Esophagus muscularis mucosa (tissue), 4 donors: ENCODE measurements at regions not wholly inside any gene's neighbourhood (a gene's known extent, or its start where the extent isn't known, plus 50 kb on each side); places are given as distances from the start of the nearest gene placed in this dataset.

Experiments
- CTCF ChIP-seq, 3 experiments: fragments of 200-600 bp in 2 of 3; fragments of 450-650 bp in 1 of 3; sonication (generic) in 2 of 3; IDR thresholded peaks; one replicate each; pipeline ENCODE4 v1.5.1; 2017 to 2019; ENCODE audit warnings: antibody characterized with exemption in 3 of 3, mild to moderate bottlenecking in 2 of 3, moderate library complexity in 1 of 3
- EP300 ChIP-seq: sonication (generic); formaldehyde crosslinking; IDR thresholded peaks from one replicate; pipeline ENCODE4 v1.6.1; 2017; ENCODE audit warnings: antibody characterized with exemption
- POLR2A ChIP-seq: fragments of 450-650 bp; IDR thresholded peaks from one replicate; pipeline ENCODE4 v1.6.1; 2017; ENCODE audit warnings: antibody characterized with exemption, moderate library complexity, mild to moderate bottlenecking, low read depth
- POLR2AphosphoS5 ChIP-seq, 2 donors: sonication (generic); formaldehyde crosslinking; IDR thresholded peaks; one replicate each; pipeline ENCODE4 v1.6.1; 2017; ENCODE audit warnings: antibody characterized with exemption in 2 of 2

- no peak for TF ChIP-seq POLR2AphosphoS5 (IDR thresholded peaks at IDR 0.05)
- no peak for TF ChIP-seq EP300
- TF ChIP-seq CTCF (IDR thresholded peaks at IDR 0.05): no peak
- TF ChIP-seq POLR2A: no peak
Measured at GRCh38 chr9:33637881-33638280, 113.8 kb downstream of the ANKRD18B start.
